ENCODE measurements at regions not wholly inside any gene's neighbourhood (a gene's known extent, or its start where the extent isn't known, plus 50 kb on each side); places are given as distances from the start of the nearest gene placed in this dataset.

DNA sequence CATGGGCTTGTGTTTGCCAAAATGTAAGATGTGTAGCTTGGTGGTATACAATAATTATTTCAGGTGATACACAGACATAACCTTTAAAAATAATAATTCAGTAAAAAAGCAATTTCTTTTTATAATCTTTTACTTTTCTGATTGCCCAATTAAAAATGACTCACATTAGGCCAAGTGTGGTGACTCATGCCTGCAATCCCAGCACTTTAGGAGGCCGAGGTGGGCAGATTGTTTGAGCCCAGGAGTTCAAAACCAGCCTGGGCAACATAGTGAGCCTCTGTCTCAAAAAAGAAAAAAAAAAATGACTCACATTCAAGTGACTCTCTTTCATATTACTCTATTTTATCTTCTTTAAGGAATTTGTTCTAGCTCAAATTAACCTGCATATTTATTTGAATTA lies 449.4 kb upstream of the HTR2C start:
- no peaks in the 10 kb centered on the region for H3K4me1 Mint-ChIP-seq
- peaks cover 0 to 2% of the 10 kb centered on the region in 2 donors for H3K27me3 Mint-ChIP-seq
- no peak for DNase-seq
- Histone ChIP-seq H3K9me3 (ENCODE audit: low read length) (no peaks in the 10 kb centered on the region), H3K4me3 (ENCODE audit: low read length) (no peak overlapping the region), H3K36me3 (ENCODE audit: insufficient read depth, low read length) (no peaks in the 10 kb centered on the region), H3K4me1 (ENCODE audit: insufficient read depth, low read length) (no peaks in the 10 kb centered on the region), H3K27ac (ENCODE audit: low read depth, low read length) (no peak overlapping the region), H3K27me3 (ENCODE audit: insufficient read depth, low read length, poor library complexity, severe bottlenecking) (no peaks in the 10 kb centered on the region)
- POLR2A ChIA-PET, result no interaction called here
- CTCF ChIA-PET, result no interaction called here
- H3K27ac Mint-ChIP-seq, result no peak overlapping the region
- H3K4me3 Mint-ChIP-seq, result no peak overlapping the region
- peaks cover 0 to 11% (median 3%) of the 10 kb centered on the region in 5 donors for H3K9me3 Mint-ChIP-seq
- H3K36me3 Mint-ChIP-seq, result no peaks in the 10 kb centered on the region

DNA sequence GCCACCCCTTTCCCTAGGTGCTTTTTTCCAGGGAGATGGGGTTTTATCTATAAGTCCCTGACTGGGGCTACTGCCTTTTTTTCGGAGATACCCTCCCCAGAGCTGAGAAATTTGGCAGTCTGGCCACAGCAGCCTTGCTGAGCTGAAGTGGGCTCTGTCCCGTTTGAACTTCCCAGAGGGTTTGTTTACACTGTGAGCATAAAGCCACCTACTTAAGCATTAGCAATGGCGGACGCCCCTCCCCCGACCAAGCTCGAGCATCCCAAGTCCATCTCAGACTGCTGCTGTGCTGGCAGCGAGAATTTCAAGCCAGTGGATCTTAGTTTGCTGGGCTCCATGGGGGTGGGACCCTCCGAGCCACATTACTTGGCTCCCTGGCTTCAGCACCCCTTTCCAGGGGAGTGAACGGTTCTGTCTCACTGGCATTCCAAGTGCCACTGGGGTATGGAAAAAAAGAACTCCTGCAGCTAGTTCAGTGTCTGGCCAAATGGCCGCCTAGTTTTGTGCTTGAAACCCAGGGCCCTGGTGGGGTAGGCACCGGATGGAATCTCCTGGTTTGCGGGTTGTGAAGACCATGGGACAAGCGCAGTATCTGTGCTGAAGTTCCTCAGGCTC lies 456.4 kb upstream of the HTR2C start:
- Histone ChIP-seq H3K27ac (ENCODE audit: low read depth, low read length) (no peak overlapping the region), H3K4me1 (ENCODE audit: insufficient read depth, low read length) (no peaks in the 10 kb centered on the region), H3K9me3 (ENCODE audit: low read length) (no peaks in the 10 kb centered on the region), H3K27me3 (ENCODE audit: insufficient read depth, low read length, poor library complexity, severe bottlenecking) (no peaks in the 10 kb centered on the region), H3K36me3 (ENCODE audit: insufficient read depth, low read length) (no peaks in the 10 kb centered on the region), H3K4me3 (ENCODE audit: low read length) (no peak overlapping the region)
- no peaks in the 10 kb centered on the region for H3K36me3 Mint-ChIP-seq
- POLR2A ChIA-PET, result no interaction called here
- peaks cover 0 to 6% (median 3%) of the 10 kb centered on the region in 5 donors for H3K9me3 Mint-ChIP-seq
- no peaks in the 10 kb centered on the region for H3K27me3 Mint-ChIP-seq
- H3K27ac Mint-ChIP-seq, result no peak overlapping the region
- no peak overlapping the region for H3K4me3 Mint-ChIP-seq
- CTCF ChIA-PET, result no interaction called here
- DNase-seq, result no peak
- H3K4me1 Mint-ChIP-seq, result no peaks in the 10 kb centered on the region

- CTCF ChIA-PET, result no interaction called here
Observed at GRCh38 chrX:114127005-114127404, 456.9 kb upstream of the HTR2C start.

DNA sequence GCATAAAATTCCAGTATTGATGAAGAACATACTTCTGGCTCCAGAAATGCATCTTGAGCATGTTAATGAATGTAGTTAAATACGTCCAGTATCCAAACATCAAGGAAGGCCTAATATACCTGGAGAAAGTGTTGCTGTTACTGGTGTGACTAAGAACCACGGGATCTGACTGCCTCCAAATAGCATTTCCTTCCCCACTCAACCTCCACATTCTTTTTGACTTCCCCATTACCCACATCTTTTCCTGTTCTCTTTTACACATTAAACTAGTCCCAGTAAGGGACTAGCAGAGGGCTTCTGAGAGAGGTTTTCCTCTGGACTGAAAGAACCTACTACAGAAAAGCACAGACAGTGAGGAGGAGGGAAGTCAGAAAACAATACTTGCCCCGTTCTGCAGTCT lies 482.8 kb upstream of the HTR2C start:
- CTCF ChIA-PET, result no interaction called here
- POLR2A ChIA-PET, result no interaction called here
- H3K4me3 Mint-ChIP-seq, result no peak overlapping the region
- no peak for DNase-seq
- no peaks in the 10 kb centered on the region for H3K36me3 ChIP-seq (ENCODE audit: insufficient read depth, low read length)
- H3K9me3 Mint-ChIP-seq, result peaks cover 0 to 5% (median 0%) of the 10 kb centered on the region in 5 donors
- no peaks in the 10 kb centered on the region for H3K27me3 ChIP-seq (ENCODE audit: insufficient read depth, low read length, poor library complexity, severe bottlenecking)
- H3K4me1 ChIP-seq (ENCODE audit: insufficient read depth, low read length), result no peaks in the 10 kb centered on the region
- H3K27ac ChIP-seq (ENCODE audit: low read depth, low read length), result no peak overlapping the region
- no peaks in the 10 kb centered on the region for H3K36me3 Mint-ChIP-seq
- H3K27me3 Mint-ChIP-seq, result no peaks in the 10 kb centered on the region
- H3K9me3 ChIP-seq (ENCODE audit: low read length), result no peaks in the 10 kb centered on the region
- no peak overlapping the region for H3K27ac Mint-ChIP-seq
- no peak overlapping the region for H3K4me3 ChIP-seq (ENCODE audit: low read length)
- H3K4me1 Mint-ChIP-seq, result no peaks in the 10 kb centered on the region

More at GRCh38 chrX:114127005-114127404, 456.9 kb upstream of the HTR2C start:
- Mint-ChIP-seq H3K27ac (no peak overlapping the region), H3K9me3 (peaks cover 0 to 6% (median 3%) of the 10 kb centered on the region in 5 donors), H3K36me3 (no peaks in the 10 kb centered on the region), H3K4me3 (no peak overlapping the region), H3K4me1 (no peaks in the 10 kb centered on the region), H3K27me3 (no peaks in the 10 kb centered on the region)
- DNase-seq, result no peak
- Histone ChIP-seq H3K4me1 (ENCODE audit: insufficient read depth, low read length) (no peaks in the 10 kb centered on the region), H3K27ac (ENCODE audit: low read depth, low read length) (no peak overlapping the region), H3K9me3 (ENCODE audit: low read length) (no peaks in the 10 kb centered on the region), H3K4me3 (ENCODE audit: low read length) (no peak overlapping the region), H3K27me3 (ENCODE audit: insufficient read depth, low read length, poor library complexity, severe bottlenecking) (no peaks in the 10 kb centered on the region), H3K36me3 (ENCODE audit: insufficient read depth, low read length) (no peaks in the 10 kb centered on the region)
- POLR2A ChIA-PET, result no interaction called here

- Mint-ChIP-seq H3K4me3 (no peak overlapping the region), H3K4me1 (no peaks in the 10 kb centered on the region), H3K27ac (no peak overlapping the region), H3K27me3 (no peaks in the 10 kb centered on the region), H3K9me3 (peaks cover 0 to 5% (median 0%) of the 10 kb centered on the region in 5 donors), H3K36me3 (no peaks in the 10 kb centered on the region)
- Histone ChIP-seq H3K27ac (ENCODE audit: low read depth, low read length) (no peak overlapping the region), H3K4me3 (ENCODE audit: low read length) (no peak overlapping the region), H3K4me1 (ENCODE audit: insufficient read depth, low read length) (no peaks in the 10 kb centered on the region), H3K36me3 (ENCODE audit: insufficient read depth, low read length) (no peaks in the 10 kb centered on the region), H3K9me3 (ENCODE audit: low read length) (no peaks in the 10 kb centered on the region), H3K27me3 (ENCODE audit: insufficient read depth, low read length, poor library complexity, severe bottlenecking) (no peaks in the 10 kb centered on the region)
- CTCF ChIA-PET, result no interaction called here
- no peak for DNase-seq
- POLR2A ChIA-PET, result no interaction called here
Observed at GRCh38 chrX:114097866-114098265, 486.0 kb upstream of the HTR2C start.

- no peaks in the 10 kb centered on the region for H3K36me3 ChIP-seq (ENCODE audit: insufficient read depth, low read length)
- H3K4me1 ChIP-seq (ENCODE audit: insufficient read depth, low read length), result no peaks in the 10 kb centered on the region
- H3K4me3 ChIP-seq (ENCODE audit: low read length), result no peak overlapping the region
- H3K27ac ChIP-seq (ENCODE audit: low read depth, low read length), result no peak overlapping the region
- Mint-ChIP-seq H3K36me3 (no peaks in the 10 kb centered on the region), H3K27ac (no peak overlapping the region), H3K4me1 (no peaks in the 10 kb centered on the region), H3K4me3 (no peak overlapping the region), H3K27me3 (no peaks in the 10 kb centered on the region), H3K9me3 (peaks cover 0 to 5% (median 0%) of the 10 kb centered on the region in 5 donors)
- ChIA-PET POLR2A (no interaction called here), CTCF (no interaction called here)
- no peaks in the 10 kb centered on the region for H3K27me3 ChIP-seq (ENCODE audit: insufficient read depth, low read length, poor library complexity, severe bottlenecking)
- no peak for DNase-seq
- no peaks in the 10 kb centered on the region for H3K9me3 ChIP-seq (ENCODE audit: low read length)
Observed at GRCh38 chrX:114097427-114097826, 486.5 kb upstream of the HTR2C start.

DNA sequence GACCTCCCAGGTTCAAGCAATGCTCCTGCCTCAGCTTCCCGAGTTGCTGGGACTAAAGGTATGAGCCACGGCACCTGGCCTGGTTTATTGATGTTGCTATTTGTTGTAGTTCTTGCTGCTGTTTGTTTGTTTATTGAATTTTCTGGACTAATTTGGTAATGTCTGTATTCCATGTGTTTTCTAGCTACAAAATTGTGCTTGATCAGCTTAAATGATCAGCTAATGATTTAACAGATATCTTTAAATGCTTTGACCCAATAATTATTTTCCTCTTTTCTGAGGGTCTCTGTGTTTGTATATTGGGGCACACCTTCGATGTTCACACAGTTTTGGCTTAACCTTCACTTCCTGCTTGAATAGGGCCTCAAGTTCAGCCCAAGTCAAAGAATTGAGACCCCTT lies 488.1 kb upstream of the HTR2C start:
- no peak for DNase-seq
- H3K4me1 ChIP-seq (ENCODE audit: insufficient read depth, low read length), result no peaks in the 10 kb centered on the region
- CTCF ChIA-PET, result no interaction called here
- no peak overlapping the region for H3K4me3 ChIP-seq (ENCODE audit: low read length)
- Mint-ChIP-seq H3K4me3 (no peak overlapping the region), H3K27me3 (no peaks in the 10 kb centered on the region), H3K36me3 (no peaks in the 10 kb centered on the region), H3K4me1 (no peaks in the 10 kb centered on the region), H3K9me3 (peaks cover 0 to 5% (median 0%) of the 10 kb centered on the region in 5 donors), H3K27ac (no peak overlapping the region)
- H3K36me3 ChIP-seq (ENCODE audit: insufficient read depth, low read length), result no peaks in the 10 kb centered on the region
- POLR2A ChIA-PET, result no interaction called here
- no peaks in the 10 kb centered on the region for H3K27me3 ChIP-seq (ENCODE audit: insufficient read depth, low read length, poor library complexity, severe bottlenecking)
- no peak overlapping the region for H3K27ac ChIP-seq (ENCODE audit: low read depth, low read length)
- no peaks in the 10 kb centered on the region for H3K9me3 ChIP-seq (ENCODE audit: low read length)

DNA sequence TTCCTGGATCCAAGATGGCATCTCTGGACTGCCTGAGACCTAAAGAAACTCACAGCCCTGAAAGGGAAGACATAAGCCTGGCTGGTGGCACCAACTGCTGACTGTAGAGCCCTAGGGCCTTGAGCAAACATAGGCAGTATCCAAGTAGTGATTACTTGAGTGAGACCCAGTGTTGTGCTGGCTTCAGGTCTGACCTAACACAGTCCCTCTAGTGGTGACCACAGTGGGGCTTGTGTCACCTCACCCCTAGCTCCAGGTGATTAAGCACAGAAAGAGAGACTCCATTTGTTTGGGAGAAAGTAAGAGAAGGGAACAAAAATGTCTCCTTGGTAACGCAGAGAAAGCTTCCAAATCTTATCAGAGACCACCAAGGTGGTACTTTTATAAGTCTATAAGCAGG lies 496.3 kb upstream of the HTR2C start:
- peaks cover 0 to 4% of the 10 kb centered on the region in 2 donors for H3K27me3 Mint-ChIP-seq
- H3K27ac Mint-ChIP-seq, result no peak overlapping the region
- no peaks in the 10 kb centered on the region for H3K36me3 Mint-ChIP-seq
- Histone ChIP-seq H3K4me1 (ENCODE audit: insufficient read depth, low read length) (no peaks in the 10 kb centered on the region), H3K27me3 (ENCODE audit: insufficient read depth, low read length, poor library complexity, severe bottlenecking) (no peaks in the 10 kb centered on the region), H3K27ac (ENCODE audit: low read depth, low read length) (no peak overlapping the region), H3K36me3 (ENCODE audit: insufficient read depth, low read length) (no peaks in the 10 kb centered on the region), H3K9me3 (ENCODE audit: low read length) (no peaks in the 10 kb centered on the region), H3K4me3 (ENCODE audit: low read length) (no peak overlapping the region)
- POLR2A ChIA-PET, result no interaction called here
- no peak overlapping the region for H3K4me3 Mint-ChIP-seq
- H3K4me1 Mint-ChIP-seq, result no peaks in the 10 kb centered on the region
- peaks cover 2 to 14% (median 5%) of the 10 kb centered on the region in 5 donors for H3K9me3 Mint-ChIP-seq
- DNase-seq, result no peak
- CTCF ChIA-PET, result no interaction called here

- no peaks in the 10 kb centered on the region for H3K27me3 ChIP-seq (ENCODE audit: insufficient read depth, low read length, poor library complexity, severe bottlenecking)
- Mint-ChIP-seq H3K9me3 (peaks cover 0 to 2% (median 0%) of the 10 kb centered on the region in 5 donors), H3K4me3 (no peak overlapping the region), H3K36me3 (no peaks in the 10 kb centered on the region), H3K27ac (no peak overlapping the region), H3K27me3 (no peaks in the 10 kb centered on the region), H3K4me1 (no peaks in the 10 kb centered on the region)
- CTCF ChIA-PET, result no interaction called here
- H3K27ac ChIP-seq (ENCODE audit: low read depth, low read length), result no peak overlapping the region
- no peak for DNase-seq
- H3K4me3 ChIP-seq (ENCODE audit: low read length), result no peak overlapping the region
- H3K36me3 ChIP-seq (ENCODE audit: insufficient read depth, low read length), result no peaks in the 10 kb centered on the region
- POLR2A ChIA-PET, result no interaction called here
- no peaks in the 10 kb centered on the region for H3K9me3 ChIP-seq (ENCODE audit: low read length)
- no peaks in the 10 kb centered on the region for H3K4me1 ChIP-seq (ENCODE audit: insufficient read depth, low read length)
Observed at GRCh38 chrX:114077773-114078172, 506.1 kb upstream of the HTR2C start.
